ENCODE measurements at regions not wholly inside any gene's neighbourhood (a gene's known extent, or its start where the extent isn't known, plus 50 kb on each side); places are given as distances from the start of the nearest gene placed in this dataset.

- no peak for TF ChIP-seq REST (IDR thresholded peaks at IDR 0.05; ENCODE audit: unreplicated experiment)
- no peak for TF ChIP-seq JUNB (IDR thresholded peaks at IDR 0.05; ENCODE audit: unreplicated experiment)
- no peak for TF ChIP-seq POLR2AphosphoS5 (IDR thresholded peaks at IDR 0.05; ENCODE audit: low read depth)
- no peak for TF ChIP-seq ZNF331 (CRISPR knock-in tag; IDR thresholded peaks at IDR 0.05; ENCODE audit: low read depth)
These were observed 296.2 kb downstream of the CHL1 start (continued) for GRCh38 chr3:492586-493316.

DNA sequence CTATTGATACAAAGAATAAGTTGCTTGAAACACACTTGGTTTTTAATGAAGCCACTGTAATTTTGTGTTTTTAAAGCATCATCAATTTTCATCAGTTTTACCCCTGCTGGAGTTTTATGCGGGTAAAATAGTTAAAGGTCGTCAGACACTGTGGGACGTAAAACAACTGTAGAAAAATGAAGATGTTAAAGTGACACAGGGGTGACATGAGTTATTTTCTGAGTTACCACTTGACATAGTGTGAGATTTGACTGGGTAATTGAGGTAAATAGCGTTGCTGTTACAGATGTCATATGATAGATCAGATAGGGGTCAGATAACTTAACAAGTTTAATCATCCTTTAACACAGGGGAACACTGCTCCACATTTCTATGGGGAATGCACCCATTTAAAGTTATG is 297.6 kb downstream of the CHL1 start:
- H2AFZ ChIP-seq, result no peak overlapping the region
- no peak overlapping the region for H3K4me3 ChIP-seq
- DNase-seq (ENCODE audit: low spot score) (no peak), ATAC-seq (no peak)
- Mint-ChIP-seq H3K9me3 (peaks cover 91% of the 10 kb centered on the region), H3K4me3 (no peak overlapping the region), H3K36me3 (ENCODE audit: low read depth) (peaks cover 24% of the 10 kb centered on the region), H3K27ac (no peak overlapping the region), H3K27me3 (ENCODE audit: insufficient read depth, low read depth, poor library complexity) (no peaks in the 10 kb centered on the region), H3K4me1 (no peaks in the 10 kb centered on the region)
- no peak for TF ChIP-seq ZNF331 (CRISPR knock-in tag; IDR thresholded peaks at IDR 0.05; ENCODE audit: low read depth)
- TF ChIP-seq, protein P1, sequence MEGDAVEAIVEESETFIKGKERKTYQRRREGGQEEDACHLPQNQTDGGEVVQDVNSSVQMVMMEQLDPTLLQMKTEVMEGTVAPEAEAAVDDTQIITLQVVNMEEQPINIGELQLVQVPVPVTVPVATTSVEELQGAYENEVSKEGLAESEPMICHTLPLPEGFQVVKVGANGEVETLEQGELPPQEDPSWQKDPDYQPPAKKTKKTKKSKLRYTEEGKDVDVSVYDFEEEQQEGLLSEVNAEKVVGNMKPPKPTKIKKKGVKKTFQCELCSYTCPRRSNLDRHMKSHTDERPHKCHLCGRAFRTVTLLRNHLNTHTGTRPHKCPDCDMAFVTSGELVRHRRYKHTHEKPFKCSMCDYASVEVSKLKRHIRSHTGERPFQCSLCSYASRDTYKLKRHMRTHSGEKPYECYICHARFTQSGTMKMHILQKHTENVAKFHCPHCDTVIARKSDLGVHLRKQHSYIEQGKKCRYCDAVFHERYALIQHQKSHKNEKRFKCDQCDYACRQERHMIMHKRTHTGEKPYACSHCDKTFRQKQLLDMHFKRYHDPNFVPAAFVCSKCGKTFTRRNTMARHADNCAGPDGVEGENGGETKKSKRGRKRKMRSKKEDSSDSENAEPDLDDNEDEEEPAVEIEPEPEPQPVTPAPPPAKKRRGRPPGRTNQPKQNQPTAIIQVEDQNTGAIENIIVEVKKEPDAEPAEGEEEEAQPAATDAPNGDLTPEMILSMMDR (conservative IDR thresholded peaks at IDR 0.05; ENCODE audit: low read depth in 2 of 2), result no peak
- no peak for TF ChIP-seq POLR2AphosphoS5 (IDR thresholded peaks at IDR 0.05; ENCODE audit: low read depth)
- no peak for TF ChIP-seq JUNB (IDR thresholded peaks at IDR 0.05; ENCODE audit: unreplicated experiment)
- no peaks in the 10 kb centered on the region for H3K9me2 ChIP-seq (ENCODE audit: insufficient read depth)
- H3K36me3 ChIP-seq (ENCODE audit: insufficient read depth), result no peaks in the 10 kb centered on the region
- no peaks in the 10 kb centered on the region for H4K20me1 ChIP-seq (replicated peaks; ENCODE audit: insufficient read depth)
- H3F3A ChIP-seq (replicated peaks; ENCODE audit: low read depth), result no peaks in the 10 kb centered on the region
- no peaks in the 10 kb centered on the region for H3K79me2 ChIP-seq (replicated peaks; ENCODE audit: insufficient read depth)
- no peak overlapping the region for H3K4me2 ChIP-seq
- no peaks in the 10 kb centered on the region for H3K27me3 ChIP-seq (ENCODE audit: insufficient read depth)
- no peak overlapping the region for H3K27ac ChIP-seq (ENCODE audit: low read depth)
- H3K4me1 ChIP-seq (ENCODE audit: insufficient read depth), result peaks cover 13% of the 10 kb centered on the region

DNA sequence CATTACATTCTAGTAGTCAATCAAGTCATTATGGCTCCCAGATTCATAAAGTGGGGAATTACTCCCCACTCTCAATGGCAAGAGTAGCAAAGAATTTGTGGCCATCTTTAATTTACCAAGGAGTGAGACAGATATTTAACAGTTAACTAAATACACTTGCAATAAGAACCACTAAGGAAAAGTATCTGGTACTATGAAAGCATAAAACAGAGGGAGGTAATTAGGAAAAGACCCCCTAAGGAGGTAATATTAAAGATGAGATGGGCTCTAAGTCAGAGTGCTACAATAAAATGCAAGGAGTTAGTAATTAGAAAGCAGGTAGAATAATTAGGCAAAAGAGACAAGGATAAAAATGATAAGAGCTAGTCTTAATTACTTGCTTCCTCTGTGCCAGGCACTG is 301.9 kb downstream of the CHL1 start:
- peaks cover 89% of the 10 kb centered on the region for H3K9me3 Mint-ChIP-seq
- no peaks in the 10 kb centered on the region for H3K4me1 Mint-ChIP-seq
- H3K27me3 ChIP-seq (ENCODE audit: insufficient read depth), result no peaks in the 10 kb centered on the region
- no peak overlapping the region for H3K4me2 ChIP-seq
- no peaks in the 10 kb centered on the region for H3F3A ChIP-seq (replicated peaks; ENCODE audit: low read depth)
- no peaks in the 10 kb centered on the region for H4K20me1 ChIP-seq (replicated peaks; ENCODE audit: insufficient read depth)
- H3K36me3 Mint-ChIP-seq (ENCODE audit: low read depth), result peaks cover 15% of the 10 kb centered on the region
- ATAC-seq (no peak), DNase-seq (ENCODE audit: low spot score) (no peak)
- H3K36me3 ChIP-seq (ENCODE audit: insufficient read depth), result no peaks in the 10 kb centered on the region
- H2AFZ ChIP-seq, result no peak overlapping the region
- H3K27ac ChIP-seq (ENCODE audit: low read depth), result no peak overlapping the region
- no peaks in the 10 kb centered on the region for H3K9me2 ChIP-seq (ENCODE audit: insufficient read depth)
- no peaks in the 10 kb centered on the region for H3K27me3 Mint-ChIP-seq (ENCODE audit: insufficient read depth, low read depth, poor library complexity)
- H3K79me2 ChIP-seq (replicated peaks; ENCODE audit: insufficient read depth), result no peaks in the 10 kb centered on the region
- no peaks in the 10 kb centered on the region for H3K4me1 ChIP-seq (ENCODE audit: insufficient read depth)
- H3K27ac Mint-ChIP-seq, result no peak overlapping the region
- H3K4me3 Mint-ChIP-seq, result no peak overlapping the region
- no peak overlapping the region for H3K4me3 ChIP-seq
- TF ChIP-seq CREB1 (CRISPR knock-in tag; IDR thresholded peaks at IDR 0.05; ENCODE audit: low read depth) (no peak), REST (IDR thresholded peaks at IDR 0.05; ENCODE audit: unreplicated experiment) (no peak), ZNF114 (CRISPR knock-in tag; IDR thresholded peaks at IDR 0.05) (no peak), JUNB (IDR thresholded peaks at IDR 0.05; ENCODE audit: unreplicated experiment) (no peak), STAT1 (IDR thresholded peaks at IDR 0.05; ENCODE audit: unreplicated experiment) (no peak), NANOG (IDR thresholded peaks at IDR 0.05; ENCODE audit: borderline replicate concordance) (no peak)
- TF ChIP-seq, protein P1 (conservative IDR thresholded peaks at IDR 0.05; ENCODE audit: low read depth in 2 of 2), result no peak

Data from GM23338 (cell line).